ENCODE measurements at regions not wholly inside any gene's neighbourhood (a gene's known extent, or its start where the extent isn't known, plus 50 kb on each side); places are given as distances from the start of the nearest gene placed in this dataset.

DNA sequence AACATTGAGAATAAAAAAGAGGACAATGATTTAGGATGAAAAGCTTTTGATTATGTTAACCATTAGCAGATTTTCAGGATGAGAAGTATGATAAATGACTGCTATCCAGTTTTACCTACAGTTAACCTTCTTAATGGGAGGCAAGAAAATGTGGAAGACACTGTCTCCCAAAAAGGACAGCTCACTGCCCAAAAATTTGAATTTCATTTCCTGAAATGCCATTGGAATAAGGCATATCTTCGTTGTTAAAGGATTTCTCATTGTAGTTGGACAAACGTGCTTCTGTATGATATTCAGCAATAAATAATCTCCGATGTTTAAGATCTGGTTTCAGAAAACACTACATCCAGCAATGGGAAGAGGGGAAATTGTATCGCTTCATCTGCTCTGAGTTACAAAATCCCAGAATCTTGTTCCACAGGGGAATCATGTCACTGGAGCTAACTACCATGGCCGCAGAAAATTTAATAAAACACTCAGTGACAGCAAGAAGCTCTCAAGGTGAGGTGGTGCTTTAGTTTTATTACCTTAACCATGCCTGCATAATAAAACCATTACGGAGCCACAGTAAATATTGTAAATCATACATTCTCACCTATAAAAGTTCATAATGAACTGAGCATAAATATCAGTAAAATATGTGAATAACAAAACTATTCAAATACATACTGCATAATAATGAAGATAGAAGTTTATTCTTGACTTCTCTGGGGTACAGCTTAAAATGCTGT lies 552.3 kb downstream of the PCDH7 start:
- no peak for DNase-seq (ENCODE audit: low read depth in 2 of 2)

DNA sequence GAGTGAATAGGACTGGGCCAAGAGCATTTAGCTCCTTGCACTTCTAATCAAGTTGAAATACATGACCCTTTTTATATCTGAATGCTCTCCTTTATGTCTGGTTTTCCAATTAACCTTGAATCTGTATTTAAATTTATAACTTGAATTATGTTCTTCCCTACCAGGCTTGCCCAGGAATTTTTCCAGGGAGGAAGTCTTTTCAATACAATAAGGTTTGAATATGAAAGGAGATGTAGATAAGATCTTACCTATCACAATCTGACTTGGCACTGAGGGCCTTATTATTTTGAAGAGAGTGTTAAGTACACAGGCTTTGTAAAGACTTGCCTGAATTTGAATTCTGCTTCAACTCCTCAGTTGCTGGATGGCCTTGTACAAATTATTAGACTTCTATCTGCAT lies 555.7 kb downstream of the PCDH7 start:
- DNase-seq (ENCODE audit: low read depth in 2 of 2), result no peak

DNA sequence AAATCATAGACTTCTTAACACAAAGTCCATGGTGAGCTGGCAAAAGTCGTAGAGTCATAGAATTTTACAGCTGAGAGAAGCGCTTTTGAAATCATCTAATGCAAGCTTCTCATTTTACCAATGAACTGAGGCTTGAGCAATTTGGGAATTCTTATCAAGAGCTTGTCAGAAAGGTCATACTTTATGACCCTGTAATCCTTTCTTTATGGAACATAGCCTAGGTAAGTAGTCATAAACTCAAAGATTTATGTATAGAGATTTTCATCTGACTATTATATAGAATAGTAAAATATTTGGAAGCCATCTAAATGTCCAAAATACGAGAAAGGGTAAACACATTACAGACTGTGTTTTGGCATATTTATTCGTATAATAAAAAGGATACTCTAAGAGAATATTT lies 563.5 kb downstream of the PCDH7 start:
- no peak for DNase-seq (ENCODE audit: low read depth in 2 of 2)

DNA sequence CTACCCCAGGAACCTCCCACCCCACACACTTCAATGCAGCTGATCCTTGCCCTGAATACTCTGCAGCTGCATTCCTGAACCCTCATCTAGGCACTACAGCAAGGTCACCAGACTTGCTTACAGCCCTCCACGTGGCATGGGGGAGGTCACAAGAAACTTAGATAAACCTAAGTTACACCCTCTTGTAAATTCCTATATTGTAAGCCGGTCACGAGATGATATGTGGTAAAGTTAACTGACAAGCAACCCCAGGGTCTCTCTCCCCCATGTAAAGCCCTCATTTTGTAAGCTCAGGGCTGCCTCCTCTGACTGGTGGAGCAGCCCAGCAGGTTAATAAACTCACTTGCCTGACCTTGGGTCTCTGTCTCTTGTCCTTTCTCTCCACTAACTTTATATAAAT lies 570.7 kb downstream of the PCDH7 start:
- DNase-seq (ENCODE audit: low read depth in 2 of 2), result no peak

DNA sequence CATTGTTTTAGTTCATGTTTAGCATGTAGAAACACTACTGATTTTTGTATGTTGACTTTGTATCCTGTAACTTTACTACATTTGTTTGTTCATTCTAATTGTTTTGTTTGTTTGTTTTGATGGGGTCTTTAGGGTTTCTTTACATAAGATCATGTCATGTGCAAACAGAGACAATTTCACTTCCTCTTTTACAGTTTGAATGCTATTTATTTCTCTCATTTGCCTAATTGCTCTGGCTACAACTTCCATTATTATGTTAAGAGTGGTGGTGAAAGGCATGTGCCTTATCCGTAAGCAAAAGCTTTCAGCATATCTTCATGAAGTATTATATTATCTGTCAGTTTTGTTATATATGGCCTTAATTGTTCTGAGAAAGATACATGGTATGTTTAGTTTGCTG lies 571.1 kb downstream of the PCDH7 start:
- no peak for DNase-seq (ENCODE audit: low read depth in 2 of 2)

DNA sequence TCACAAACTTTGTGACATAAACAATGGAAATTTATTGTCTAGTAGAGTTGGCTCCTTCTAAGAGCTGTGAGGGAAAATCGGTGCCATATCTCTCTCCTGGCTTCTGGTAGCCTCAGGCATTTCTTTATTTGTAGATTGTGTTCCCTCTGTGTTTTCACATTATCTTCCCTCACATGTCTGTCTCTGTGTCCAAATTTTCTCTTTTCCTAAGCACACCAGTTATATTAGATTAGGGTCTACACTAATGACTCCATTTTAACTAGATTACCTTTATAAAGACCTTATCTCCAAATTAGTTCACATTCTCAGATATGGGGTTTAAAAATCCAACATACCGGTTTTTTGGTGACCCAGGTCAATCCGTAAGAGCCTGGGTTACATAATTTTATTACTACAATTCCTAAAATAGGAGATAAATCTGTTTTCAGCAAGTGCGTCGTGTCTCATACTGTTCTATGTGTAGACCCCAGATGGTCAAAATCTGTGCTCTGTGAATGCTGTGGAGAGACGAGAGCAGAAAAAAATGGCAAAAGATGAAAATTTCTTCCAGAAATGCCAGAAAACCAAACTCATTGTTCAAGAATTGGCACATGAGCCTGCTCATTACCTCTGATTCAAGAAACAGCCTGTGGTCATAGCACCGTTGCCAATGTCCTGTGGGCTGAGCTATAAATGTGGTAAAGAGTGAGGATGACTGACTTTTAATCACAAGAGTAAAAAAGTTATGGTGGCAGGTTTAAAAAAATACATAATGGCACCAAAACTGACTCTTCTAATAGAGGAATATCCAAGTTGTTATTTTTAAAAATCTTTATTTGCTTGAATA lies 574.7 kb downstream of the PCDH7 start:
- DNase-seq (ENCODE audit: low read depth in 2 of 2), result no peak

DNA sequence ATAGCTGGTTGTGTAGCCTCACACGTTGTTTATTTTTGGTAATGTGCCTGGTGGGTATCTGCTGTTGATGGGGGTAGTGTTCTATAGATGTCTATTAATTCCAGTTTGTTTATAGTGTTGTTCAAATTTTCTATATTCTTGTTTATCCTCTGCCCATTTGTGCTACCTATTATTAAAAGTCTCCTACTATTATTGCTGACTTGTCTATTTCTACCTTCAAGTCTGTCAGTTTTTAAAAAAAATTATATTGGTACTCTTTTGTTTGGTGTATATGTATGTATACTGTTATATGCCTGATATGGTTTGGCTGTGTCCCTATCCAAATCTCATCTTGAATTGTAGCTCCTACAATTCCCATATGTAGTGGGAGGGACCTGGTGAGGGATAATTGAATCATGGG lies 578.6 kb downstream of the PCDH7 start:
- no peak for DNase-seq (ENCODE audit: low read depth in 2 of 2)

DNA sequence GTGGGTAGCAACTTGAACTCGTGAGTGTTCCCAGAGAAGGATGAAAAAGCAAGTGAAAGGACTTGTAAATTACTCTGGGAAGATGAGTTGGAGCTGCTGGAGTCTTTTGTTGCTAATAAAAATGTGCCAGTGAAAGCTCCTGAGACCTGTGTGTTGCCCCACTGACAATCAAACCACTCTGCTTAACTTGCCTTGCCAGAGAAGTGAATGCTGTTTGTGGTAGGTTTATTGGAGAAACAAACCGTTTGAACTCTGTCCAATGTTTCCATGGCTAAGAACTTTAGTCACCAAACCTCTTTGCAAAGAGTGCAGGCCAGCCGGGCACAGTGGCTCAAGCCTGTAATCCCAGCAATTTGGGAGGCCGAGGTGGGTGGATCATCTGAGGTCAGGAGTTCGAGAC lies 586.9 kb downstream of the PCDH7 start:
- DNase-seq (ENCODE audit: low read depth in 2 of 2), result no peak

DNA sequence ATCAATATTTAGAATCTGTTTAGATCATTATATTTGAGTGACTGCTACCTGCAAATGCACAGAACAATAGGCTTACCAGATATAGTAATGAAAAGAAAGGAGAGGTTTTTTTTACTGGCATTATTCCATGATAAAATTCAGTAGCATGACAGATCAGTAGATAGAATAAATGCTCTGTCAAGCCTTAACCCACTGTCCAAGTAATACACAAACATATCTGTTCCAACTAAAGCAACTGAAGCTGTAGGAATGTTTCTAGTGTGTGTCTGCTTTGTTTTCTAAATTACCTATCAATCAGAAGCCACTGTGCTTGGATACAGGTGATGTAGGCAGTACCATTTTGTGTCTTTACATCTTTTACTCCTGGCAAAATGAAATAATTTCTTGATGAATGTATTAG lies 604.6 kb downstream of the PCDH7 start:
- DNase-seq (ENCODE audit: low read depth in 2 of 2), result no peak

DNA sequence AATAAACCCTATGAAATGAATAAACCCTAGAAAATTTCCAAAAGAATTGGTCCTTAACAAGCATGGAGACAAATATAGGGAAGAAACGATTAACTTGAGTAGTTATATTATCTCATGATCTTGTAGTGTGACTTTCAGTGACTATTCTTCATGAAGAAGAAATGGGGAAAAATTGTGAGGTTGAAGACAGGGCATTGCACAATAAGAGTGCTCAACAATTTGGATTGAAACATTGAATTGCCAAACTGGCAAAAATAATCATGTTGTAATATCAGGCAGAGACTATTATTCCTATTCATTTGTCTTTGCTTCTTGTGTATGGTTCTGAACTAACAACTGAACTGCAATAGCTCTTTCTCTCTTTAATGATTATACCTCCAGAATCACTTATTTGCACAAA lies 605.1 kb downstream of the PCDH7 start:
- no peak for DNase-seq (ENCODE audit: low read depth in 2 of 2)

DNA sequence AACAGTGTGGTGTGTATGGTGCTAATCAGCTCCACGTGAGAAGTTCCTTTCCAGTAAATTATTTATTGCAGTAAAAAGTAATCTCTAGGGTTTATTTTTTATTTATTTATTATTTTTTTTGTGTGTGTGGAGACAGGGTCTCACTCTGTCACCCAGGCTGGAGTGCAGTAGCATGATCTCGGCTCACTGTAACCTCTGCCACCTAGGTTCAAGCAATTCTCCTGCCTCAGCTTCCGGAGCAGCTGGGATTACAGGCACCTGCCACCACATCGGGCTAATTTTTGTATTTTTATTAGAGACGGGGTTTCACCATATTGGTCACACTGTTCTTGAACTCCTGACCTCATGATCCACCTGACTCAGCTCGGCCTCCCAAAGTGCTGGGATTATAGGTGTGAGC lies 606.9 kb downstream of the PCDH7 start:
- DNase-seq (ENCODE audit: low read depth in 2 of 2), result no peak

DNA sequence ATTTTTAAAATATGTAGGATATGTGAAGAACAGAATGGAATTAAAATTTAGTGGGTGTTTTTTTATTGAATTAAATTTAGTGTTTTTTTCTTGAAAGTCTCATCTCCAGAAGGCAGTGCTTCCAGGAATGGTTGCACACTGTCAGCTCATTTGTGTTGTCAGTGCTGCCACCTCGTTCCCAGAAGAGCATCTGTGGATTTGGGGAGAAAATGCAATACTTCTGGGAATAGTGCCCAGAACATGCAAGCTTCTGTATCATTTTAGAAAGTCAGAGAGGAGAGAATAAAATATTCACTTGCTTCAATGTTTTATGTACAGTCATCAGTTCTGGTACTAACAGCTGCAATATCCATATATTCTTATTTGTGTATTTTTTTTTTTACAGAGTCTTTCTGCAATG lies 608.8 kb downstream of the PCDH7 start:
- no peak for DNase-seq (ENCODE audit: low read depth in 2 of 2)

DNA sequence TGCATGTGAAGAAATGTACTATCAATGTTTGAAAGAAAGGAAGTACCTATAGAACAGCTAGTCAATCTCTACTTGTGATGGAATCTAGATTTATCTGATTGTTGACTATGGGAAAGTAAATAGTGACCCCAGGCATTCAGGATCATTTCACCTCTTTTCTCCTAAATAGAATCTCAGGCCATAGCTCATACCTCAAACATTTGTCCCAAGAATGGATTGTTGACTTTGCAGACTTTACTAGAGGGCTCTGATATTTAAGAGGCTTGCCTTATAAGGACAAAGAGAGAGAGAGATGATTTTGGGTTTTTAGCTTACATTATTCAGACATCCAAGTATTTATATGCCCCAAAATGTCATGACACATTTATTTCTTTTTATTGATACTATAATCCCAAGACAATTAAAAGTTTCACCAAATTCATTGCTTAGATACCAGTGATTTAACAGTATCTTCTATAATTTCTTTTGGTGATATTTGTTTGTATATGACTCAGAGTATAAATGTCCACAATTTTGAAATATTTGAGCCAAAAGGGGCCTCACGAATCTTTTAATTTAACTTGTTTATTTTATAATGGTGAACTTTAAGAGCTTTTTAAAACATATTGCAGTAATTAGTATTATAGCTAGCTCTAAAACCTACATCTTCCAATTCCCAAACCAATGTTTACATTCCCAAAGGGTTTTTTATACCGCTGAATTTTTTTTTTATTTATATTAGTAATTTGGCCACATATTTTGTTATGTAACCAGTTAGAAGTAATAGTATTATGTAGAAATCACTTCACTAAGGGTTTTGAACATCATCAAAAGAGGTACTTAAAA lies 614.1 kb downstream of the PCDH7 start:
- DNase-seq (ENCODE audit: low read depth in 2 of 2), result no peak

DNA sequence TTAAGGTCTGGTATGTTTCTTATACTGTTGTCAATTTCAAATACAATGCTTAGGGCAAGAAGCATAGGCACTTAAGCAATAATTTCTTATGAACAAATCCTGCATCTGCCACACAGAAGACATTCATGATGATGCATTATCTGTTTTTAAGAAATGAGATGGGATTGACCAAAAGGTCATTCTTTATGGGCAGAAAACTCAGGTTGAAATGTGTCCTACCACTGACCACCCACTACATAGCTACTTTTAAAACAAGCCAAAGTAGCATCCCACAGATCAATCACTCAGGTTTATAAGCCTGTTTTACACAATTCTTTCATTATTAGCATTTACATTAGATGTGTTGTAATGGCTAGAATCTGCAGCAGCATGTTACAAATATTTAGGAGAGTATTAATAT lies 617.8 kb downstream of the PCDH7 start:
- no peak for DNase-seq (ENCODE audit: low read depth in 2 of 2)

DNA sequence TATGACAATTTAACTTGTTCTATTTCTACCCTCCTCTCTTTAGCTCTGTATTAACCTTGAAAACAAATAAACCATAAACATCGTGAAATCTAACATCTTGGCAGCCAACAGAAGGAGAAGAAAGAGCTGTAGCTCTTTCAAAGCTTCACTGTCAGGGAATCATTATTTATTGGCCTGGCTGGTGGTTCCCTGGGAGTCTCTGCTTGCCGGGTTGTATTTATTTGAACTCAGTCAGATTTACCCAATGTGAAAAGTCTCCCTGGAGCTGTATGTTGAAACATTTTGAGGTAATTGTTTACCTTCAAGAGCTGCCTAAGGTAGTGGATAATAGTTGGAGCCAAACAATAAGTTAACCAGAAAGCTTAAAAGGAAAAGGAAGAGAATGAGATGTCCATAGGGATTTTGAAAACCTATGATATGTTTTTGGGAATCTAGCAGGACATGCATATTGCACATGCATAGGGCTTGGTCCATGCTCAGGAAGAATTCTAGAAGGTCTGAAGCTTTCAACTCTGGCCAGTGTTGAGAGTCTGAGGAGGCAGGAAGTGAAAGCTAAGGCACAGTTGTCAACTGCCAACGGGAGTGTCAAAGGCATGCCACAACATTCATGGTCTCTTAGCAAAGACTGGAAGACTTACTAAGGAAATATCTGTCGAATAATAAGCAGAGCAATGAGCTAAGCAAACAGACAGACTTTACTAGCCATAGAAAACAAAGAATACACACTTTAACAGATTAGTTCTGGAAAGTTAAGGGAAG lies 621.6 kb downstream of the PCDH7 start:
- no peak for DNase-seq (ENCODE audit: low read depth in 2 of 2)

DNA sequence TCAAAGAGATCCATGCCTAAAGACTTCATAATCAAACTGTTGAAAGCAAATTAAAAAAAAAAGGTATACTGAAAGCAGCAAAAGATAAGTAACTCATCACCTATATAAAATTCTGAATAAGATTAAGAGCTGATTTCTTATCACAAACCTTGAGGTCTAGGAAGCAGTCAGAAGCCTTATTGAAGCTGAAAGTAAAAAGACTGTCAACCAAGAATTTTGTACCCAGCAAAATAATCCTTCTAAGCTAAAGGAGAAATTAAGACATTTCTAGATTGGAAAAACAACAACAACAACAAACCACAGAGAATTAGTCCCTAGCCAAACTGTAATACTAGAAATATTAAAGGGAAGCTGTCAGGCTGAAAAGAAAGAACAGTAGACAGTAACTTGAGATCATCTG lies 622.9 kb downstream of the PCDH7 start:
- DNase-seq (ENCODE audit: low read depth in 2 of 2), result no peak

DNA sequence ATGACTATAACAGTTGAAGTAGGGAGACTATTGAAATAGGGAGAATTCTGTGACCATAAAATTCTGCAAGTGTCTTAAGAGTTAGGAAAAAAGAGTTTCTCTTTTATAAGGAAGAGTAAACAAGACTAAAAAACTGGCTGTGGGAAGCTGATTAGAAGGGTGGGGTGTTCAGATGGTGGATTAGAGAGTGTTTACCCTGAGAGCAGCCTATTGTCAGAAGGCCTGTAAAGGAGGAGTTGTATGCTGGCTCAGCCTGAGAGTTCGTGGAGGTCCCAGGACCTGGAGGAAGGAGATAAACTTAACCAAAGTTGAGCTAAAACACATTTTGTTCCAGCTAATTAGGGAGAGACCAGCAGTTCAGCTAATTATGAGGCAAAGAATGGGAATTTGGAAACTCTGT lies 629.7 kb downstream of the PCDH7 start:
- DNase-seq (ENCODE audit: low read depth in 2 of 2), result no peak

DNA sequence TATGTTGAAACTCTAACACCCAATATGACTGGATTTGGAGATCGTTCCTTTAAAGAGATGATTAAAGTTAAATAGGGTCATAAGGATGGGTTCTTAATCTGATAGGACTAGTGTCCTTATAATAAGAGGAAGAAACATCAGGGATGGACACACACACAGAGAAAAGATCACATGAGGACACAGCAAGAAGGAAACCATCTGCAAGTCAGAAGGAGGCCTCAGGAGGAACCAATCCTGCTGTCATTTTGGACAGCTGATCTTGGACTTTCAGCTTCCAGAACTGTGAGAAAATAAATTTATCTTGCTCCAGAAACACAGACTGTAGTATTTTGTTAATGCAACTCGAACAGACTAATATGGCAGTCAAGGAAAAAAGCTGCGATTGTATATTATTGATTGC lies 631.5 kb downstream of the PCDH7 start:
- DNase-seq (ENCODE audit: low read depth in 2 of 2), result no peak

DNA sequence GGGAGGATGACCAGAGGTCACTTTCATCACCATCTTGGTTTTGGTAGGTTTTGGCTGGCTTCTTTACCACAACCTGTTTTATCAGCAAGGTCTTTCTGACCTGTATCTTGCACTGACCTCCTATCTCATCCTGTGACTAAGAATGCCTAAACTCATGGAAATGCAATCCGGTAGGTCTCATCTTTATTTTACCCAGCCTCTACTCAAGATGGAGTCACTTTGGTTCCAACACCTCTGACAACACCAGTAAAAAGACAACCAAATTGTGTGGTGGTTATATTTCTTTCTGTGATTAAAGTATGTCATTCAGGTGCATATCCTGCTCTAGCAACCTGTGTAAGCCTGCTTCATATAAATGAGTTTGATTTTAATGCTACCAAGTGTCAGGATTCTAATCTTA lies 636.7 kb downstream of the PCDH7 start:
- DNase-seq (ENCODE audit: low read depth in 2 of 2), result no peak

DNA sequence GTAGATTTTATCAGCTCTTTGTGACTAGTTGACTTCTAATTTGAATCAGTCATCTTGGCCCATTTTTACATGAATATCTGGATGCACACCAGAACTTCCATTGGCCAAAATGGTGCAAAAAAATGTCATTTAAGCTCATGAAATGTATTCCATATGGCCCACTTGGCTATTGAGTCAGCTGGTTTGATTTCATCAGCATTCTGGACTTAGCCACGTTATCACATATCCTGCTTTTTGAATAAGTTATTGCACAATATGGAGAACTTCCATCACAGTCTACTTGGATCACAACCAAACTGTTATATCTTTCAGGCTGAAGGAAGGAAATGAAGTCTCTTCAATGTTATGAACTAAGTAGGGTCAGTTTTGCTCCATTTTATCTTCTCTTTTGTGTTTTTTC lies 640.6 kb downstream of the PCDH7 start:
- no peak for DNase-seq (ENCODE audit: low read depth in 2 of 2)

DNA sequence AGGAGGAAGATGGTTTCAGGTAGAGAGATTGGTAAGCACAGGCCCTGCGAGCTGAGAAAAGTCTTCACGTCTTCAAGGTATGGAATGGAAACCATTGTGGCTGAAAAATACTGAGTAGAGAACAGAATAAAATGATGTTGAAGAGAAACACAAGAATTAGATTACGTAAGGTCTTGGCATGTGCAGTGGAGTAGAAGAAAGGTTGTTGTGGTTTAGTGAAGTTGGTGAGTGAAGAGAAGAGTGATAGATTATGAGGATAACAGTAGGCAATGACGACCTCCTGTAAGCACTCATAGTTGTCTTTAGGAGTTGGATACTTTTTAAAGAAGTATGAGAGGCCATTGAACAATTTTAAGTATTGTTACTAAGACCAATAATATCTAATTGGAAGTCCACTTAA lies 642.6 kb downstream of the PCDH7 start:
- DNase-seq (ENCODE audit: low read depth in 2 of 2), result no peak

All from stimulated activated CD8-positive, alpha-beta memory T cell treated with anti-CD3 and anti-CD28 coated beads, Interleukin-2, amount 100 ng/mL, for 48 hours (primary cell).